ENCODE measurements at regions not wholly inside any gene's neighbourhood (a gene's known extent, or its start where the extent isn't known, plus 50 kb on each side); places are given as distances from the start of the nearest gene placed in this dataset.

GRCh38 chr12:87807086-87807485 is 222.1 kb downstream of the C12orf50 start:
- ChIA-PET CTCF (interaction anchor here (0.6 kb wide), 1 partner anchor 42 kb away, joined by 3 read pairs; no protein-coding TSS in a partner anchor), POLR2A (no interaction called here)
- H3K36me3 ChIP-seq (ENCODE audit: control insufficient read depth, insufficient read depth, low read length), result no peaks in the 10 kb centered on the region
- no peaks in the 10 kb centered on the region for H3K27me3 ChIP-seq (ENCODE audit: control insufficient read depth, insufficient read depth, low read length)
- TF ChIP-seq CTCF (IDR thresholded peaks at IDR 0.05; ENCODE audit: insufficient read depth, low read depth, low read length), result no peak
- DNase-seq (ENCODE audit: low read depth), result no peak
- no peak overlapping the region for H3K4me3 ChIP-seq (ENCODE audit: low read depth, low read length)

GRCh38 chr12:87806310-87806709 is 222.9 kb downstream of the C12orf50 start:
- no peaks in the 10 kb centered on the region for H3K27me3 ChIP-seq (ENCODE audit: control insufficient read depth, insufficient read depth, low read length)
- H3K36me3 ChIP-seq (ENCODE audit: control insufficient read depth, insufficient read depth, low read length), result no peaks in the 10 kb centered on the region
- POLR2A ChIA-PET, result no interaction called here
- CTCF ChIA-PET, result no interaction called here
- no peak for DNase-seq (ENCODE audit: low read depth)
- no peak for TF ChIP-seq CTCF (IDR thresholded peaks at IDR 0.05; ENCODE audit: insufficient read depth, low read depth, low read length)
- H3K4me3 ChIP-seq (ENCODE audit: low read depth, low read length), result no peak overlapping the region

GRCh38 chr12:87804386-87804785 is 224.8 kb downstream of the C12orf50 start:
- CTCF ChIA-PET, result no interaction called here
- H3K36me3 ChIP-seq (ENCODE audit: control insufficient read depth, insufficient read depth, low read length), result no peaks in the 10 kb centered on the region
- POLR2A ChIA-PET, result no interaction called here
- no peak for DNase-seq (ENCODE audit: low read depth)
- no peak for TF ChIP-seq CTCF (IDR thresholded peaks at IDR 0.05; ENCODE audit: insufficient read depth, low read depth, low read length)
- H3K4me3 ChIP-seq (ENCODE audit: low read depth, low read length), result no peak overlapping the region
- H3K27me3 ChIP-seq (ENCODE audit: control insufficient read depth, insufficient read depth, low read length), result no peaks in the 10 kb centered on the region

GRCh38 chr12:87802721-87803011 is 226.5 kb downstream of the C12orf50 start:
- H3K4me3 ChIP-seq (ENCODE audit: low read depth, low read length), result no peak overlapping the region
- no peak for DNase-seq (ENCODE audit: low read depth)
- H3K36me3 ChIP-seq (ENCODE audit: control insufficient read depth, insufficient read depth, low read length), result no peaks in the 10 kb centered on the region
- no peak for TF ChIP-seq CTCF (IDR thresholded peaks at IDR 0.05; ENCODE audit: insufficient read depth, low read depth, low read length)
- ChIA-PET POLR2A (no interaction called here), CTCF (no interaction called here)
- H3K27me3 ChIP-seq (ENCODE audit: control insufficient read depth, insufficient read depth, low read length), result no peaks in the 10 kb centered on the region

GRCh38 chr12:87801860-87802720 is 227.1 kb downstream of the C12orf50 start:
- no peak for DNase-seq (ENCODE audit: low read depth)
- Histone ChIP-seq H3K4me3 (ENCODE audit: low read depth, low read length) (no peak overlapping the region), H3K27me3 (ENCODE audit: control insufficient read depth, insufficient read depth, low read length) (no peaks in the 10 kb centered on the region), H3K36me3 (ENCODE audit: control insufficient read depth, insufficient read depth, low read length) (no peaks in the 10 kb centered on the region)
- ChIA-PET CTCF (no interaction called here), POLR2A (no interaction called here)
- TF ChIP-seq CTCF (IDR thresholded peaks at IDR 0.05; ENCODE audit: insufficient read depth, low read depth, low read length), result no peak
